Middle frontal gyrus (tissue), 1 donor: ENCODE measurements at regions not wholly inside any gene's neighbourhood (a gene's known extent, or its start where the extent isn't known, plus 50 kb on each side); places are given as distances from the start of the nearest gene placed in this dataset.

ENCODE experiments used
- DNase-seq: peaks from one replicate; pipeline ENCODE4 v3.0.0-alpha.2; 2015; ENCODE audit warnings: low spot score; ENCODE audit errors: extremely low spot score

DNA sequence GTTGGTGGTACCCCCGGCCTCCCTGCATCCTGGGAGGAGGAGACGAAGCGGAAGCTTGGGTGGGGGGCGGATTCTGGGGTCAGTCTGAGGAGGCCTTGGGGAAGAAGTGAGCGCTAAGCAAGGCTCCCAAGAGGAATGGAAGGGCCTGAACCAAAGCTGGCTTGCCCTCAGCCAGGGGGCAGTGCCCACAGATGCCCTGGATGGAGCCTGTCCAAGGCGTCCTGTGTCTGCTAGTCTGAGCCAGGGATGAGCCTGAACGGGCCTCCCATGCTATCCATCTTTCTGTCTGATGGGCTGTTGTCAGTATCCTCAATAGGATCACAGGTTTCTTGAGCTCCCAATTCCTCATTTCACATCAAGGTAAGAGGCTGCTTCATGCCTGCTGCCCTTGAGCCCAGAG is 122.3 kb upstream of the LHX1 start:
- DNase-seq: no peak

DNA sequence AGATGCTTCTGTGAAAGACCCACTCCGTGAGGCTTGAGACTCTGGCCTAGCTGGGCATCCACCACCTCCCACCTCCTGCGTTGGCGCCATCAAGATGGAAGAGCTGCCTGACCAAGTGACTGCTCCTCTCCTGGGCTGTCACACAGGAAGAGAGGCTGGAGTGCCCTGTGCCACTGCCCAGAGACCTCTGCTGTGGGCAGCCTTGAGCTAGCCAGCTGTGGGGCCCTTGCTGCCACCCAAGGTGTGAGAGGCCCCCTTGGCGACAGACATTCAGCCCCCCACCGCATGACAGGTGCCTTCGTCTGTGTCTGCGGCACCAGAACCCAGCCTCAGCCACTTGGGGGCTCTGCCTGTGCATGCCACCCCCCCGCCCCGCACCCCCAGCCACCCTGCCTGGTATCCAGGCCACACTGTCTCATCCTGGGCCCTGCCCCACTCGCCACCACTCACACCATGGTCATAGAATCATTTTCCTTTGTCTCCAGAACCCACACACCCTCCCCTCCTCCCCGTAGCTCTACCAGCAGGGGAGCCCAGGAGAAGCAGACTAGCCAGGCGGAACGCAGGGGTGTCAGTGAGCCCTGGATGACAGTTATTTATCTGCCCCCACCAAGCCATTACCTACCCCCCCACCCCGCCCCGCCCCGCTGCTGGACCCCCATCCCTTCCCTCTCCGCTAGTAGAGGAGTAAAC is 120.9 kb upstream of the LHX1 start:
- DNase-seq: no peak

- no peak for DNase-seq
Measured at GRCh38 chr17:36816907-36817288, 120.4 kb upstream of the LHX1 start.

DNA sequence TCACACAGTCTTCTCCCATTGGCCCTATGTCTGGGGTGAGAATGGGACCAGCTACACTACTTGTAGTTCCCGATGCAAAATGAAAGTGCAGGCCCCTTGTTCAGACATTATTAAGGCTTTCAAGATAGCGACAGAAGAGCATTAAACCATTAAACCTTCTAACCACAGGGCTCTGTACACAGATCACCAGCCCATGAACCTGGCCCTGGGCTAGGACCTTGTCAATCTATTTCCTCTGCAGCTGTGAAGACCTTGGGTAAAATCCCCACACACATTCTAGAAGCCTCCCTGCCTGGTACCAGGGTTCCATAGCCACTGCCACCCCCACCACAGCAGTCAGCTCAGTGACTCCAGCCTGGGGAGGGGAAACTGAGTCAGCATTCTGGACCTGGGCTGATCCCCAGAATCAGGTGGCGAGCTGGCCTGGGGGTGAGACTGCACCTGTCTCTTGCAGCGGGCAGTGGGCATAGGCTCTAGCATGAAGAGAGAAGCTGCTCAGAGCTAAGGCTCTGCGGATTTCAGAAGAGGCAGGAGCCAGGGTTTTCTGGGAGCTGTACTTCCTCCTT is 119.7 kb upstream of the LHX1 start:
- DNase-seq: no peak

- no peak for DNase-seq
Measured at GRCh38 chr17:36818134-36818825, 119.0 kb upstream of the LHX1 start.

DNA sequence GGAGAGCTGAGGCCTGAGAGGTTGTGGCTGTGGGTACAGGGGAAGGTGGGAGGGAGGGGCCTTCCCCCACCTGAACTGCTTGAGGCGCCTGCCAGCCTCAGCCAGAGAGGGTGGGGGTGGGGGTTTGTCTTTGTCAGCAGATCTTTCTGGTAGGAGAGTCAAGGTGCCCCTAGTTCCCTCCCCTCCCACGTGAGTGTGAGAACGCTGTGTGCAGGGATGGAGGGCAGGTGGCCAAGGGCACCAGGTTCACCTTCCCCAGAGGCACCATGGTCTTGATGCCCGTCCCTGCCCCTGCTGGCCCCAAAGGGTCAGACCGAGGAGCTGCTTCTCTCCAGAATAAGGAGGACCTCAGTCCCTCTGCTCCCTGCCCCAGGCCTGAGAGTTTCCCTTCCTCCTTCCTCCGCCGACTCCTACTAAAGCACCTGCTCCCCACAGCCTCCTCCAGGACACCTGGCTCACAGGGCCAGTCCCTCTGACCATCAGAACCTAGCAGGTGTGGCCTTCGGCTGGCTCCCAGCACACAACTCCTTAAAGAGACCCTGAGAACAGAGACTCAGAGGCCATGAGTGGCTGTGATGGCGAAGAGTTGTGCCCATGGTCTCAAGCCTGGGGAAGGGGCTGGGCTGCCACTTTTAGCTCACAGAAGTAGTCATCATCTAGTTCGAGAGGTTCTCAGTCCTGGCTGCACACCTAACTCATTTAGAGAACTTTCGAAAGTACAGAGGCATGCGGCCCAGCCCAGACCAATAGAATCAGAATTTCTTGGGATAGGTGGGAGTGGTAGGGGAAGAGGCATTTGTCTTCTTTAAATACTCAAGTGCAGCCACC is 113.2 kb upstream of the LHX1 start:
- DNase-seq: no peak

GRCh38 chr17:36824678-36825101 is 112.6 kb upstream of the LHX1 start:
- DNase-seq: no peak

DNA sequence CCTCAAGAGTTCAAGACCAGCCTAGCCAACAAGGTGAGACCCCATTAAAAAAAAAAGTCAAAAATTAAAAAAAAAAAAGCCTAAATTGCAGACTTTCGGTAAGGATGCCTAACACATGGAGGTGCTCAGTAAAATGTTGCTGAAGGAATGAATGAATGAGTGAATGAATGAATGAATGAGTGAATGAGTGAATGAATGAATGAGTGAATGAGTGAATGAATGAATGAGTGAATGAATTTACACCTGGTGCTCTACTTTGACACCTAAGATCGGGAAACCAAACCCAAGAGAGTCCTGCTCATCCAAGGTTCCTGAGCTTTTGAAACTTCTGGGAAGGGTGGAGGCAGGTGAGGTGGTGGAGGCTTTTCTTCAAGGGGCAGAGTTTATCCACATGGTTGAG is 112.2 kb upstream of the LHX1 start:
- no peak for DNase-seq

GRCh38 chr17:36825521-36825920 is 111.8 kb upstream of the LHX1 start:
- DNase-seq: no peak

- DNase-seq: no peak
Measured at GRCh38 chr17:36825951-36826350, 111.3 kb upstream of the LHX1 start.

DNA sequence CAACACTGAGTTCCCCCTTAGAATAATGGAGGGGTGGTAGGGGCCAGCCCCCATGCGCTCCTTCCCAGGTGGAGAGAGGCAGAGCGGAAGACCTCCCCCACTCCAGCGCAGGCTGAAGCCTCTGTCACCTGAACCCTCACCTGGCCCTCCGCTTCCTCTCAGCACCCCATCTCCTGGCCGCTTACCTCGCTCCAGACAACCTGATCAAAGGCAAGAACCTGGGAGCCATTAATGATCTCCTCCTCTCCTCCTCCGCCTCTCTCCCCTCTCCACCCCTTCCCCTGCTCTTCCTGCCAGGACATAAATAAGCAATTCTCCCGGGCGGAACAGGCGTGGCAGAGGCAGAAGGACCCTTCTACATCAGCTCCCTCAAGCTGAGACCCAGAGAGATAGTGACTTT is 110.2 kb upstream of the LHX1 start:
- no peak for DNase-seq

DNA sequence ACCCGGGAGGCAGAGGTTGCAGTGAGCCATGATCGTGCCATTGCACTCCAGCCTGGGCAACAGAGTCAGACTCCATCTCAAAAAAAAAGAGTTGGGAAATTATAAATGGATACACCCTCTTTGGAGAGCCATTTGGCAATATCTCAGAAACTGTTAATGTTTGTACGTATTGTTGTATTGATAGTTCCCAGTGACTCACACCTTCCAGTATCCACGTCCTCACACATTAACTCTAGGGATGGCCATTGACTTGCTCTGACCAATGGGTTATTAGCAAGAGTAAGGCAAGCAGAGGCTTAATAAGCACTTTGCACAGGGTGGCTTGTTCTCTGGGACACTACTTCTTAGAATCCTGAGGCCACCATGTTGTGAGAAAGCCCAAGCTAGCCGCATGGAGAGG is 107.6 kb upstream of the LHX1 start:
- DNase-seq: no peak

DNA sequence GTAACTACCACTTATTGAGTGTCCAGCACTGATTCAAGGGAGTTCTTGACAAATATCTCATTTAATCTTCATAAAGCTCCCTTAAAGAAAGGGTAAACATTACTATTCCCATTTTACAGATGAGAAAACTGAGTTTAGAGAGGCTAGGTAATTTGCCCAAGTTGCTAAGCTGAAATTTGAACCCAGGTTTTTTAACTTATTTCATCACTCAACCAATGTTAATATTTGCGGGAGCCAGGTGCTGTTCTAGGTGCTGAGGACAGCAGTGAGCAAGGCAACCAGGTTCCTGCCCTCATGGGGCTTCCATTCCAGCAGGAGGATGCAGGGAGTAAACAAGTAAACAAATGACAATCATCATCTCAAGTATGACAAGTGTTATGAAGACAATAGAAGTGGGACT is 104.0 kb upstream of the LHX1 start:
- no peak for DNase-seq

DNA sequence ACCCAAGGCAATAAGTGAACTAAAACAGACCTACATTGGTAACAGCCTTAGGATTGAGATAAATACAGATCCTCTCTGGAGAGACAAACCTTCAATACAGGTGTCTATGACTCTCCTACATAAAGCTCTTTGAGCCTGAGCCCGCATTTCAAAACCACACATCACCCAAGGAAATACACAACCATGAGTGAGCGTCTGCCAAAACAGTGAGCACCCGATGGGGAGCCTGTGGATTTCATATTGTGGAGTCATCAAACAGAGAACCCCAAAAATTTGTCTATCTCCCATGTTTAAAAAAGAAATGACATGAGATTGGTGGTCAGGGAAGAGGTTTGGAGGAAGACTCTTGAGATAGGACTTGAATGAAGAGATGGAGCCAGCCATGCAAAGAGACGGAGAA is 102.2 kb upstream of the LHX1 start:
- no peak for DNase-seq

DNA sequence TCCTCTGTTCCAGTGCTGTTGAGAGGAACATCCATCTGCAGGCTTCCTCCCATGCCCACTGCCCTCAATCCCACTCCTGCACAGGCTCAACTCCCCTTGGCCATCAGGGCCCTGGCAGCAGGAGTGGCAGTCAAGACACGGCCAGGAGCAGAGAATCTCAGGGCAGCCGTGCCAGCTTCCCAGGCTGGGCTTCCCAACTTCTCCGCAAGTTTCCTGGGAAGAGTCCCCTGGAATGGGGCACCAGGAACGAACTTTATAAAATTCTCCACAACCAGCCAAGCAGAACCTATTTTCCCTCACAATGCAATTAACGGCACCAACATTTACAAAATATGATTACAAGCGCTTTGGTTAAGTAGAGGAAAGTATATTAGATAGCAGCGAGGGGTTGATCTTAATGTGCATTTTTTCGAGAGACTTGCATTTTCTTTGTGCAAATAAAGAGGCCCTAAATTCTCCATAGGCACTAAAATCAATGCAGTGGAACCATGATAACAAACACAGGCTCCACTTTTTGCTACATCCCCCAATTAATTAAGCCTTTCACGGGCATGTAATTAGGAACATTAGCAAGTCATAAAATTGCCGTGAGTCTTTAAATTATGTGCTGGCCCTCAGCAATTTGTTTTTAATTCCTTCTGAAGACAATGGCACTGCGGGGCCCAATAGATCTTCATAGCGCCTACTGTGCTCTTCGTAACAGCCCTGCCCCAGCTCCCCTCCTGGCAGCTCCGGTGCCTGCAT is 99.9 kb upstream of the LHX1 start:
- DNase-seq: no peak

DNA sequence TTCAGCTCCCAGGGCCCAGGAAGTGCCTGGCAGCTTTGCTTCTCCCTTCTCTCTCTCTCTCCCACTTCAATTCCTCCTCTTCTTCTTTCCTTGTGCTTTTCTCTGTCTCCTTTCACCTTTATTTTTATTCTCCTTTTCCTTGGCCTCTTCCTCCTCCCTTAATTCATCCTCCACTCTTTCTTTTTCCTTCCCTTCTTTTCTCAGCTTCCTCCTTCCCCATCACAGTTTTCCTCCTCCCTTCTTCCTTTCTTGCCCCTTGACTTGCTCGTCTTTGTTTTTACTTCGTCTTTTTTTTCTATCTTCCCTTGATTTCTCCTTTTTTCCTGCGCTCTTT is 99.4 kb upstream of the LHX1 start:
- DNase-seq: no peak

DNA sequence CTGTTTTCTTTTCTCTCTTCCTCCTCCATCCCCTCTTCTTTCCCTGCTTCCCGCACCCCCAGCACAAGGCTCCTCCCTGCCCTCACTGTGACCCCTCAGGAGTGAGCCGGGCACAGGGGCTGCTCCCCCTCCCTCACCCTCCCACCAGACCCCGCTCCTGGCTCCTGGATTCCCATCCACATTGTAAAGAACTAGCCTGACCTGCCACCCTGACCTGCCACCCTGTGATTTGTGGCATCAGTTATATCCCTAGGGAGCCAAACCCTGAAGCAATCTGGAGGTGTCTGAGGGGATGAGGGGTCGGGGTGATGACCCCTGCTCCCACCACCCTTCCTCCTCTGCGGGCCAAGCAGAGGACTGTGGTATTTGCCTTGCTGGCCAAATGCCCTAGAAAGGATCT is 98.0 kb upstream of the LHX1 start:
- no peak for DNase-seq

DNA sequence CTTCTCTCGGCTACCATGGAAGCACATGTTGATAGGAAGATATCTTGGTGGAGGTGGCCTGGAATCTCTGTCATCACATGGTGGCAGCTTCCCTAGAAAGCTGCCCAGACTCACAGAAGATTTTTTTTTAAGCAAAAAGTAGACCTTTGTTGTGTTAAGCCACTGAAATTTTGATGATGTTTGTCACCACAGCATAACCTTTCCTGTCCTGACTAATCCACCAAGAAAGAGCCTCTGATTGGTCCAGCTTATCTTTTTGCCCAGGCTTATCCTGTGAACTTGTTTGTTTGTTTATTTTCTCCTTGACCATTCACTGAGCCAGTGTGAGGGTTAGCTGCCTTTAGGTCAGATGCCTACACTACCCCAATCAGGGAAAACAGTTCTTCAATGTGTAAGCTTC is 96.5 kb upstream of the LHX1 start:
- no peak for DNase-seq

DNA sequence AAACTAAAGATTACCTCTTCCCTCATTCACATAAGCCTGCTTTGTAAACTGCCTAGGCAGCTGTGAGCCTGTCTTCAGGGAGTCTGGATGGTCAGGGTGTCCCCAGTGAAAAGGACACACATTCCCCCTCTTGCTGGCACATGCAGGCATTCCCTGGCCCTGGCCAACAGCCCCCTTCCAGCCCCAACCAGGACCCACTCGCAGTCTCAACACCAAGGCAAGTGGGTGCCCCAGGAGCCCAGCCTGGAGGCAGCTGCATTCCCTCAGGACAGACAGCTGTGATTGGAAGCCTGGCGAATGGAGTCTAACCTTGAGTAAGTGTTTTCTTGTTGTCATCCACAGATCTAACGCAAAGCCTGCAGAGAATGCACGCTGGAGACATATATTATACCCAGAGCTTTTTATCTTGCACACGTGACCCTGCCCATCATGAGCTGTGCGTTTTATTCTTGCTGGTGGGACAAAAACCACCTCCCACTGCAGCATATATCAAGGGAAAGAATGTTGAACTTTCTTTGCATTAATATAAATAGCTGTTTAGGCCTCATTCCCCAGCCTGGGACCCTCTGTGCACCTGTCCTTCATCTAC is 95.0 kb upstream of the LHX1 start:
- no peak for DNase-seq

GRCh38 chr17:36842963-36843558 is 94.2 kb upstream of the LHX1 start:
- no peak for DNase-seq

DNA sequence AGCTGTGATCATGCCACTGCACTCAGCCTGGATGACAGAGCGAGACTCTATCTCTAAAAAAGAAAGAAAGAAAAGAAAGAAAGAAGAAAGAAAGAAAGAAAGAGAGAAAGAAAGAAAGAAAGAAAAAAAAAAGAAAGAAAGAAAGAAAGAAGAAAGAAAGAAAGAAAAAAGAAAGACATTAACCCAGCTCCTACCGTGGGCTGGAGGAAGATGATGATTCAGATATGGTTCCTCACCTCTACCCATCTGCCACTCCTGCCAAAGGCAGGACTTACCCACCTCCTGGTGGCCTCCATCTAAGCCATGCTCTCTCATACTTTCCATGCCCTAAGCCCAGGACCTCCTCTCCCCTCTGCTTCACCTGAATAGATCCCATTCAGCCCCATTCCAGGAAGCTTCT is 93.3 kb upstream of the LHX1 start:
- no peak for DNase-seq
